AG20443 (cell line): ENCODE measurements at regions not wholly inside any gene's neighbourhood (a gene's known extent, or its start where the extent isn't known, plus 50 kb on each side); places are given as distances from the start of the nearest gene placed in this dataset.

Experiments
- DNase-seq: peaks from one replicate; pipeline ENCODE4 v3.0.0; 2012; ENCODE audit warnings: low spot score, mixed read lengths

GRCh38 chr10:94043431-94043990 lies 49.8 kb downstream of the PLCE1 start:
- DNase-seq, result peak; percentile 31

DNA sequence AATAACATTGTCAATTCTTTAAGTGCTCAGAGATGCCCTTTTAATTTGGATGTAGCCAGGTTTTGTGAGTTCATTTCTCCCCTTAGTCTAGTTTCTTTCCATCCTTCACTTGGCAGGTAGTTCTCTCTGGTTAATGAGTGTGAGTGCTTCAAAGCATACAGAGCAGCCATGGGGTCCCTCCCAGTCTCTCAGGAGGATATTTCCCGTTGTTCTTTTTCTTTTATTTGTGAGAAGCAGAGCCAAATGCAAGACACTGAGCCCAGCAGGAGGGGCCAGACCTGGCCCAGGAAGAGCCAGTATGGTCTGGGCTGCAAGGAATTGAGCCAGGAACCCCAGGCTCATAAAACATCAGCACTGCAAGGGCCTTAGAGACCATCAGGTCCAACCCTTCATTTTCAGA lies 52.4 kb downstream of the PLCE1 start:
- no peak for DNase-seq

DNA sequence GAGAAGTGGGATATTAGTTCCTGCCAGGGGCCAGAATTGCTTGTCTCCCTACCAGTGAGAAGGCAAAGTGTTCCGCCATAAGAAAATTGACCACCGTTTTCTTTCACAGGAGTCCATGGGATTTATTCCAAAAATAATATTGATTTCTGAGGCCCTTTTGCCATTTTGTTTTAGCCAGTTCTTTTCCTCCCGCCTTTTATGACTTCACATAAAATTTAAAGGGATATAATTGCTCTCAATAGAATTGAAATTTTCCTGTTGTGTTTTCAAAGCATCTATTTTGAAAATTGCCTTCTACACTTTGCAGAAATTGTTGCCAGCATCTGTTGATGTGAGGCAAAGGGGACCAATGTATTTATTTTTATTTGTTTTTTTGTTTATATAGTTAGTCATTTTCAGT lies 53.6 kb downstream of the PLCE1 start:
- DNase-seq, result no peak

DNA sequence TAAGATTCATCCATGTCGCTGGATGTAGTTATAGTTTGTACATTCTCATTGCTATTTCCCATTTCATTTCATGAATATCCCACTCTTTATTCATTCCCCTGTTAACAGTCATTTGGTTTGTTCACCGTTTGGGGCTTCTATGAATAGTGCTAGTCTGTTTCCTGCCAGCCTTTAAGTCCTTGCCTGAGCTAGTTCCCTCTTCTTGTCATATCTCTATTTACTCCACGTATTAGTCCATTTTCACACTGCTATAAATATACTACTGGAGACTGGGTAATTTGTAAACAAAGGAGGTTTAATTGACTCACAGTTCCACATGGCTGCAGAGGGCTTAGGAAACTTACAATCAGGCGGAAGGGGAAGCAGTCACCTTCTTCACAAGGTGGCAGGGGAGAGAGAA lies 56.2 kb downstream of the PLCE1 start:
- no peak for DNase-seq

GRCh38 chr10:94052281-94052680 lies 58.5 kb downstream of the PLCE1 start:
- no peak for DNase-seq

DNA sequence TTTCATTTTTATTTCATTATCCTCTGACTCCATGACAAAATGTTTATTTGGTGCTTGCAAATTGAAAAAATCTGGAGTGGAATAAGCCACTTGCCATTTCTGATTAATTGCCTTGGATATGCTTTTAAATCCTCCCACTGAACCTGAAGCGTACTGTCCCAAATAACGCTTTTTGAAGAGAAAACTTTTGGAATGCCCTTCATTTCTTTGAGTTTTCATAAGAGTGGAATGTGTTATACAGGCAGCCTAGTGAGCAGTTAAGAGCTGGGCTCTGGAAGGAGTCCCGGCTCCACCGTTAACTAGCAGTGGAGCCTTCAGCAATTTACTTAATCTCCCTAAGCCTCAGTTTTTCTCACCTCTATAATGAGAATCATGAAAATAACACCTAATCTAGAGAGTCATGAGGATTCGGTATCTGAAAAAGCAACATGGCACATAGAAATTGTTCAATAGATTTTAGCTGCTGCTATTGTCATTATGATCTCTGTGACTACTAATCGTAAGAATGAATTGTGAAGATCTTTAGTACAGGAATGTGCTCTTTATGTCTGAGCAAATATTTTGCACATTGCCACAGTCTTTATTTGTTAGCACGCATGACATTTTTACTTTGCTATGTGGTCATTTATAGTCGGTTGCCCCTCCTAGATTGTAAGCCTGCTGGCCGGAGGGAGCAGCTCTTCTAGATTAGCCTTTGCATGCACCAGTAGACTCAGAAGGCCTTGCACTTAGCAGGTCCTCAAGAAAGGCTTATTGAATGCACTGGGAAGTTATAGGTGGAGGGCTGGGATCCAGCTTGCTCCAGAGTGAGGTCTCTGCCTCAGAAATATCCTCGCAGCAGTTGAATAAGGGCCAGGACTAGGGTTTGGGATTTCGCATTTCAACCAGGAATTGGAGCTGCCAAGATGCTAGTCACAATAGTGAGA lies 59.4 kb downstream of the PLCE1 start:
- DNase-seq, result peak; percentile 81

DNA sequence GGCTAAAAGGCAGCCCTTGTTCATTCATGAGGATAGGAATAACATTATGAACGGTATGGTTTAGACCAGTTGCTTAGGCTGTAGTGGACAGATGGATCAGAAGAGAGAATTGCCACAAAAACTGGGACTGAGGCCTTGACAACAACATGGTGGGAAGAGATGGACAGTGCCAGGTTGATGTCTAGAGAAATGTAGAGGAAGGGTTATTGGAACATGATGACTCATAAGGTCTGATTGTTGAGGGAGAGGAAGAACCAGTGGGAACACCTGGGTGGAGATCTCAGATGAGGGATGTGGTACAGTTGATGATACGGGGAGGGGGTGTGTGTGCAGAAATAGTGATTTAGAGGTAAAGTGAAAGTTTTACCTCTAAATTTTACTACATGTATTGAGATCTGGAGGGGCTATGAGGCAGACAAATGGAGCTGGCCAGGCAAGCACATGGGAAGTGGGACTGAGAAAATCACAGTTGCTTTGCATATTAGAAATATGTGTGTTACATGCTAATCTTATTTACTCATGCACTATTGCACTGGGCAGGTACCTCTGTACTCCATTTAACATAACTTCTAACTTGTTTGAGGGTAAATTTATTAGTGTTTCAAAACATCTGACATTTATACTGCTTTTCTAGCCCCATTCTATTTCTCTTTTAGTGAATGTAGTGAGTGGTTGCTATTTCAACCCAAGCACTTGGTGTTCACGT lies 65.6 kb downstream of the PLCE1 start:
- DNase-seq, result no peak

- no peak for DNase-seq
These were observed 67.3 kb downstream of the PLCE1 start for GRCh38 chr10:94061026-94061425.

DNA sequence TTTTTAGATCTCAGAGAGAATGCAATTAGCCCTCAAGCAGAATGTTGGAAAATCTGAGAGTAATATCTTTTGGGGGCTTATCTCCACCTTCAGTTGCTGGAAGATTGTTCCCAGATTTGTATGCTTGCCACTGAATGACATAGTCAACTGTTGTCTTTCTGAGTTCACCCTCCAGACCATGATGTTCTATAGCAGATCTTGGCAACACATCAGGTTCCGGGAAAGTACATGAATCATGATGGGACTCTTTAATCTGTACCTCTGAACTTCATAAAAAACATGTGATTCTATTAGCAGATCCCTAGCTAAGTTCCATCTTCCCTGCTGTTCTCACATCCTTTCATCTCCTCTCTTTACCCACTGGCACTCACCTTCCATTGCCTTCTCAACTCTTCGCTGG lies 68.9 kb downstream of the PLCE1 start:
- DNase-seq, result no peak

DNA sequence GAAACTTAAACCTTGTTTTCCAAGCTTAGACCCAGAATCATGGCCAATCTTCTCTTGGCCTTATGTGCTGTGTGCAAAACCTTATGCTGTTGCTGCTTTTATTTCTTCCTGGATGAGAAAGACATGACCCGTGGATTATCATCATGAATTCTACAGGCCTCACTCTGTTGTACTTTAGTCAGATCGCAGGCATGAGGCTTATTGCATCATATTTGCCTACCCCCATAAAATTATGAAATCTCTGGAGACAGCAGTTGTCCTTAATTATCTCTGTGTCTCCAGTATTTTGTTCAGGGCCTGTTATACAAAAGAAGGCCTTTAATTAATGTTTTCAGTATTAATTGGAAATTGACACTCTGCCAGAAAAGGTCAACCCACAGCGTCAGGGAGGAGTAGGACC lies 71.6 kb downstream of the PLCE1 start:
- DNase-seq, result peak; percentile 39

GRCh38 chr10:94065787-94066186 lies 72.1 kb downstream of the PLCE1 start:
- DNase-seq, result no peak

- peak; percentile 43 for DNase-seq
These were observed 72.7 kb downstream of the PLCE1 start for GRCh38 chr10:94066411-94066810.

- no peak for DNase-seq
These were observed 76.2 kb downstream of the PLCE1 start for GRCh38 chr10:94069884-94070283.

- DNase-seq, result no peak
These were observed 80.7 kb downstream of the PLCE1 start for GRCh38 chr10:94074462-94074861.

- peak; percentile 14 for DNase-seq
These were observed 81.8 kb downstream of the PLCE1 start for GRCh38 chr10:94075506-94075905.

DNA sequence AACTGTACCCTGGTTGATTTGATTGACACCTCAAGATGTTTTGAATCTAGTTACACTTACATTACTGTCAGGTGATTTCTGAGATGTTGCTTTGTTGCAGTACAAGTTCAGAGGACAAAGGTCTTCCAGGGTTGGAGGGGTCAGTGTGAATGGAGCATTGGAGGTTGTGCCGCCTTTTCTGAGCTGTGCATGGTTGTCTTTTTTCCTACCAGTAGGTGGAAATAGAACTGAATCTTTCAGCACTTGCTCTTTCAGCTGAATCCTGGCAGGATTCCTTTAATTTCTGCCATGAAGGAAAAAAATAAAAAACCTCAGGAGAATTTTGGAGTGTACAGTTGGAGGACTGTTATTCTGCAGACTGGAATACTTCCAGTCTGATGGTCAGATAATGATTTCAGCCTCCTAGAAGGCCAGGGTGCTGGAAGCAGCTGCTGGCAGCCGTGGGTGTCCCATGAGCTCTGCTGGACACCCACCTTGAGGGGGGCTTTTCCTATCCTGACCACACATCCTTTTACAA lies 82.7 kb downstream of the PLCE1 start:
- DNase-seq, result peak; percentile 75

GRCh38 chr10:94077042-94077441 lies 83.3 kb downstream of the PLCE1 start:
- DNase-seq, result peak; percentile 9

DNA sequence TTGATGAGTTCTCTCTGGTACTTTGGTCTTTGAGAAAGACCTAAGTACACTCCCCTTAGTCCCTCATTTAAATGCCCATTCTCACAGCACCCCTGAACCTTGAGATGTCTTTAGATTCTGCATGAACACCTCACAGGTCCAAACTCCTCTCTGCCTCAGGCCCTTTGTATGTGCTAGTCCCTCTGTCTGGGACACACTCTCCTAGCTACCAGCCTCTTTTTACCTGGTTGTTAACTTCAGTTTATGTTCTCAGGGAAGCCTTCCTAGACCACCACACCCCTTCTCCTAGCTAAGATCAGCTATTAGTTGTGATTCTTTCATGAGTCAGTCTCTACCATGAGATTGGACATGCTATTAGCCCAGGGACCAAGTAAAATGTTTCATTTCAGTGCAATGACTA lies 86.4 kb downstream of the PLCE1 start:
- DNase-seq, result no peak

DNA sequence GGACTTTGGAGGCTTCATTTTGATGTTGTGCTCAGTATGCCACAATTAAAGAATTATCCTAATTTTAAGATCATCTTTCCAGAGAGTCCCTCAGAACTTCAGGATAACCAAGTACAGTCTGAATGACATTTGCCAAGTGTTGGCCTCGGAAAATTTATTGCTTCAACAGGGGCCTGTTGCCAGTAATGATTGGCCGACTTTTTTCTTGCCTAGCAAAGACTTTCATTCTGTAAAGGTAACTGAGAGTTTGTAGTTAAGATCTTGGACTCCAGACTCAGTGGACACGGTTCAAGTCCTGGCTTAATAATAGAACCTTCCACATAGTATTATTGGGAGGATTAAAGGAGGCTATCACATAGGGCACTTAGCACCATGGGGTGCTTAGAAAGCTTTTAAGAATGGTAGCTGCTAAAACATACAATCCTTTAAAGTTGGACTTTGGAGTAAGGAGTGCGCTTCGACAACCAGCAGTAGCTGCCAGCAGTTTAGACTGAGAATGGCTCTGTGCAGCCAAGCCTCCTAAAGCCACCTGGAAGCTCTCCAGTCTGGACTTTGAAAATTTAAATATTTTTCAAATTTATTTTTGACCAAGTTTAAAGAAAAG lies 90.0 kb downstream of the PLCE1 start:
- DNase-seq, result no peak

- DNase-seq, result no peak
These were observed 90.6 kb downstream of the PLCE1 start for GRCh38 chr10:94084344-94084743.

DNA sequence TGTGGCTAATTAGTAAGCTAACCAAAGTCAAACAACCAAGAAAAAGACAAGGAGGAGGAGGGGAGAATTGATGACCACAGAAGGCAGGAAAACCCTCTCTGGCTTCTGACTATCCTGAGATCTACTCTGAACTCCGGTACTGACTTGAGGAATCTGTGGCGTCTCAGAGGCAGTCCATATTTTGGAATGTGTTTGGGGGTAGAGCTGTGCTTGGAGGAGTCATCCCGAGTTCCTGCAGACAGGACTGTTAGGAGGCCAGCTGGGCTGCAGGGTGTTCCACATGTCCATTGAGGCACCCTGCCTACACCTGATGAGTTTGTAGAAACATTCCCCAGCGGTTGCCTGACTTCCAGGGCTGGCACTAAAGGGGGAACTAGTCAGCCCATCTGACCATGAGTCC lies 91.6 kb downstream of the PLCE1 start:
- no peak for DNase-seq

- no peak for DNase-seq
These were observed 92.2 kb downstream of the PLCE1 start for GRCh38 chr10:94085766-94086437.
